GM12878 (cell line): ENCODE measurements at regions not wholly inside any gene's neighbourhood (a gene's known extent, or its start where the extent isn't known, plus 50 kb on each side); places are given as distances from the start of the nearest gene placed in this dataset.

Source experiments
- IKZF2 ChIP-seq, 2 experiments: fragments of 450-650 bp; IDR thresholded peaks; 2 replicates each; pipeline ENCODE4 v1.6.1; 2017; ENCODE audit warnings: mild to moderate bottlenecking in 2 of 2, moderate library complexity in 2 of 2
- KDM1A ChIP-seq: fragments of 200-600 bp; sonication (generic); IDR thresholded peaks from 2 replicates; pipeline ENCODE4 v1.6.1; 2016; ENCODE audit warnings: borderline replicate concordance
- TF ChIP-seq, protein P1 (sequence below): fragments of 450-650 bp; formaldehyde crosslinking; IDR thresholded peaks from 2 replicates; pipeline ENCODE4 v1.4.0; 2020; ENCODE audit warnings: mild to moderate bottlenecking, moderate library complexity
- TF ChIP-seq, protein P2 (sequence below): fragments of 450-650 bp; IDR thresholded peaks from 2 replicates; pipeline ENCODE4 v1.6.1; 2017; ENCODE audit warnings: mild to moderate bottlenecking
- TF ChIP-seq, protein P3 (sequence below): fragments of 450-650 bp; IDR thresholded peaks from 2 replicates; pipeline ENCODE4 v1.6.1; 2017; ENCODE audit warnings: mild to moderate bottlenecking, moderate library complexity
- TF ChIP-seq, protein P4 (sequence below): IDR thresholded peaks from 2 replicates; pipeline ENCODE4 v1.6.1; 2011; ENCODE audit warnings: low read depth, low read length, improper control_type of control experiment, borderline replicate concordance

DNA sequence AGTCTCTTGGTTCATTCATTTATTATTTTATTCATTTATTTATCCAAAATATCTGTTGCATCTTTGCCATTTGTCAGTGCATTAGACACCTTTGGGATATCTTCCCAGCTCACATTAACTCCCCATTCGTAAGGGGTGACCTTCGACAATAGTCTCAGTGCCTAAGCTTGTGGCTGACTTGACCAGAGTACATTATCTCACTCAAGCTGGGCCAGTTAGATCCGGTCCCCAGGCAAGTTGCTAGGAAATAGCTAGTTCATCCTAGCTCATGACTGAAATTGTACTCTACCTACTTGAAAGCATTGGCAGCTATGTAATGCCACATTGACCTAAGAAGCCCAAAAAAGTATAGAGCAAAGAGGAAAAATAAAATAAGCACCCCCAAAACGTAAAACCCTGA lies 165.3 kb downstream of the FBXO8 start (continued):
- TF ChIP-seq, protein P1, sequence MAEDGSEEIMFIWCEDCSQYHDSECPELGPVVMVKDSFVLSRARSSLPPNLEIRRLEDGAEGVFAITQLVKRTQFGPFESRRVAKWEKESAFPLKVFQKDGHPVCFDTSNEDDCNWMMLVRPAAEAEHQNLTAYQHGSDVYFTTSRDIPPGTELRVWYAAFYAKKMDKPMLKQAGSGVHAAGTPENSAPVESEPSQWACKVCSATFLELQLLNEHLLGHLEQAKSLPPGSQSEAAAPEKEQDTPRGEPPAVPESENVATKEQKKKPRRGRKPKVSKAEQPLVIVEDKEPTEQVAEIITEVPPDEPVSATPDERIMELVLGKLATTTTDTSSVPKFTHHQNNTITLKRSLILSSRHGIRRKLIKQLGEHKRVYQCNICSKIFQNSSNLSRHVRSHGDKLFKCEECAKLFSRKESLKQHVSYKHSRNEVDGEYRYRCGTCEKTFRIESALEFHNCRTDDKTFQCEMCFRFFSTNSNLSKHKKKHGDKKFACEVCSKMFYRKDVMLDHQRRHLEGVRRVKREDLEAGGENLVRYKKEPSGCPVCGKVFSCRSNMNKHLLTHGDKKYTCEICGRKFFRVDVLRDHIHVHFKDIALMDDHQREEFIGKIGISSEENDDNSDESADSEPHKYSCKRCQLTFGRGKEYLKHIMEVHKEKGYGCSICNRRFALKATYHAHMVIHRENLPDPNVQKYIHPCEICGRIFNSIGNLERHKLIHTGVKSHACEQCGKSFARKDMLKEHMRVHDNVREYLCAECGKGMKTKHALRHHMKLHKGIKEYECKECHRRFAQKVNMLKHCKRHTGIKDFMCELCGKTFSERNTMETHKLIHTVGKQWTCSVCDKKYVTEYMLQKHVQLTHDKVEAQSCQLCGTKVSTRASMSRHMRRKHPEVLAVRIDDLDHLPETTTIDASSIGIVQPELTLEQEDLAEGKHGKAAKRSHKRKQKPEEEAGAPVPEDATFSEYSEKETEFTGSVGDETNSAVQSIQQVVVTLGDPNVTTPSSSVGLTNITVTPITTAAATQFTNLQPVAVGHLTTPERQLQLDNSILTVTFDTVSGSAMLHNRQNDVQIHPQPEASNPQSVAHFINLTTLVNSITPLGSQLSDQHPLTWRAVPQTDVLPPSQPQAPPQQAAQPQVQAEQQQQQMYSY (CRISPR knock-in tag): no peak
- TF ChIP-seq, protein P2, sequence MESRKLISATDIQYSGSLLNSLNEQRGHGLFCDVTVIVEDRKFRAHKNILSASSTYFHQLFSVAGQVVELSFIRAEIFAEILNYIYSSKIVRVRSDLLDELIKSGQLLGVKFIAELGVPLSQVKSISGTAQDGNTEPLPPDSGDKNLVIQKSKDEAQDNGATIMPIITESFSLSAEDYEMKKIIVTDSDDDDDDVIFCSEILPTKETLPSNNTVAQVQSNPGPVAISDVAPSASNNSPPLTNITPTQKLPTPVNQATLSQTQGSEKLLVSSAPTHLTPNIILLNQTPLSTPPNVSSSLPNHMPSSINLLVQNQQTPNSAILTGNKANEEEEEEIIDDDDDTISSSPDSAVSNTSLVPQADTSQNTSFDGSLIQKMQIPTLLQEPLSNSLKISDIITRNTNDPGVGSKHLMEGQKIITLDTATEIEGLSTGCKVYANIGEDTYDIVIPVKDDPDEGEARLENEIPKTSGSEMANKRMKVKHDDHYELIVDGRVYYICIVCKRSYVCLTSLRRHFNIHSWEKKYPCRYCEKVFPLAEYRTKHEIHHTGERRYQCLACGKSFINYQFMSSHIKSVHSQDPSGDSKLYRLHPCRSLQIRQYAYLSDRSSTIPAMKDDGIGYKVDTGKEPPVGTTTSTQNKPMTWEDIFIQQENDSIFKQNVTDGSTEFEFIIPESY: no peak
- TF ChIP-seq IKZF2 (IDR thresholded peaks at IDR 0.05) (no peak), KDM1A (no peak)
- TF ChIP-seq, protein P3, sequence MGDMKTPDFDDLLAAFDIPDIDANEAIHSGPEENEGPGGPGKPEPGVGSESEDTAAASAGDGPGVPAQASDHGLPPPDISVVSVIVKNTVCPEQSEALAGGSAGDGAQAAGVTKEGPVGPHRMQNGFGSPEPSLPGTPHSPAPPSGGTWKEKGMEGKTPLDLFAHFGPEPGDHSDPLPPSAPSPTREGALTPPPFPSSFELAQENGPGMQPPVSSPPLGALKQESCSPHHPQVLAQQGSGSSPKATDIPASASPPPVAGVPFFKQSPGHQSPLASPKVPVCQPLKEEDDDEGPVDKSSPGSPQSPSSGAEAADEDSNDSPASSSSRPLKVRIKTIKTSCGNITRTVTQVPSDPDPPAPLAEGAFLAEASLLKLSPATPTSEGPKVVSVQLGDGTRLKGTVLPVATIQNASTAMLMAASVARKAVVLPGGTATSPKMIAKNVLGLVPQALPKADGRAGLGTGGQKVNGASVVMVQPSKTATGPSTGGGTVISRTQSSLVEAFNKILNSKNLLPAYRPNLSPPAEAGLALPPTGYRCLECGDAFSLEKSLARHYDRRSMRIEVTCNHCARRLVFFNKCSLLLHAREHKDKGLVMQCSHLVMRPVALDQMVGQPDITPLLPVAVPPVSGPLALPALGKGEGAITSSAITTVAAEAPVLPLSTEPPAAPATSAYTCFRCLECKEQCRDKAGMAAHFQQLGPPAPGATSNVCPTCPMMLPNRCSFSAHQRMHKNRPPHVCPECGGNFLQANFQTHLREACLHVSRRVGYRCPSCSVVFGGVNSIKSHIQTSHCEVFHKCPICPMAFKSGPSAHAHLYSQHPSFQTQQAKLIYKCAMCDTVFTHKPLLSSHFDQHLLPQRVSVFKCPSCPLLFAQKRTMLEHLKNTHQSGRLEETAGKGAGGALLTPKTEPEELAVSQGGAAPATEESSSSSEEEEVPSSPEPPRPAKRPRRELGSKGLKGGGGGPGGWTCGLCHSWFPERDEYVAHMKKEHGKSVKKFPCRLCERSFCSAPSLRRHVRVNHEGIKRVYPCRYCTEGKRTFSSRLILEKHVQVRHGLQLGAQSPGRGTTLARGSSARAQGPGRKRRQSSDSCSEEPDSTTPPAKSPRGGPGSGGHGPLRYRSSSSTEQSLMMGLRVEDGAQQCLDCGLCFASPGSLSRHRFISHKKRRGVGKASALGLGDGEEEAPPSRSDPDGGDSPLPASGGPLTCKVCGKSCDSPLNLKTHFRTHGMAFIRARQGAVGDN: no peak
- TF ChIP-seq, protein P4, sequence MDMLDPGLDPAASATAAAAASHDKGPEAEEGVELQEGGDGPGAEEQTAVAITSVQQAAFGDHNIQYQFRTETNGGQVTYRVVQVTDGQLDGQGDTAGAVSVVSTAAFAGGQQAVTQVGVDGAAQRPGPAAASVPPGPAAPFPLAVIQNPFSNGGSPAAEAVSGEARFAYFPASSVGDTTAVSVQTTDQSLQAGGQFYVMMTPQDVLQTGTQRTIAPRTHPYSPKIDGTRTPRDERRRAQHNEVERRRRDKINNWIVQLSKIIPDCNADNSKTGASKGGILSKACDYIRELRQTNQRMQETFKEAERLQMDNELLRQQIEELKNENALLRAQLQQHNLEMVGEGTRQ: no peak
